GM18508 (cell line): ENCODE measurements at regions not wholly inside any gene's neighbourhood (a gene's known extent, or its start where the extent isn't known, plus 50 kb on each side); places are given as distances from the start of the nearest gene placed in this dataset.

Source experiments
- ATAC-seq: cut with Tn5 transposase; IDR thresholded peaks from one replicate; pipeline ENCODE4 v1.9.1; 2021; ENCODE audit warnings: moderate number of reproducible peaks; ENCODE audit not compliant: insufficient read depth, unreplicated experiment

GRCh38 chr14:54169254-54169924 is 212.8 kb upstream of the BMP4 start:
- ATAC-seq = no peak

GRCh38 chr14:54170301-54170700 is 213.7 kb upstream of the BMP4 start:
- no peak for ATAC-seq

DNA sequence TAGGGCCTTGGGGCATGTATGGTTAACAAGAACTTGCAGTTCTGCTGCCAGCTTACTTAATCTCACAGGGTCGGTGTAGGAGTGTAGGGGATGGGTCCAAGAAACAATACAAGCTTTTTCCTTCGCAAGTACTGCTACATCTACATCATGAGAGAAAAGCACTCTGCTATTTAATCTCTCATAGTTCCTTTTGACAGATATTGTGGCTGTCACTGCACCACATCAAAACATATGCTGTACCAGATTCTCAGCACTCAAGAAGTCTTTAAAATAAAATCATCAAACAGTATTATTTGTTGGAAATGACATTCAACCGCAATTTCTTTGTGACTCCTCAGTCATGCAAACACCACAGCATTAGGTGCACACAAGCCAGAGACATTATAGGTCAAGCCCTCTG is 215.5 kb upstream of the BMP4 start:
- ATAC-seq = no peak

DNA sequence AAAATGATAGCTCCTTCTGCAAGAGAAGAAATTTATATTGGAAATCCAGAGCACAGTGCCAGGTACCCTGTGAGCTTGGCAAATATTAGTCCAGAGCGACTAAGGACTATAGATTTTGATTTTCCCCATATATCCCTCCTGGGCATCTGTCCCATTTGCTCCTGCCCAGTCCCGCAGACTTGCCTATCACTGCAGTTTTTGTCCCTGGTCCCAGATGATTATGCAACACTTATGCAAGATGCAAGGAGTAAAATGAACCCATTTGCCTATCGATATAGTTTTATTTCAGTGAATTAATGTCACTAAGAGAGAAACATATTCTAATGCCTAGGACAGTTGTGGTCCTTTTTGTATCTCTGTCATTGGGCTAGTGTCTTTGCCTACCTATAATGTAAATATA is 215.9 kb upstream of the BMP4 start:
- no peak for ATAC-seq

GRCh38 chr14:54173802-54174201 is 217.2 kb upstream of the BMP4 start:
- no peak for ATAC-seq

DNA sequence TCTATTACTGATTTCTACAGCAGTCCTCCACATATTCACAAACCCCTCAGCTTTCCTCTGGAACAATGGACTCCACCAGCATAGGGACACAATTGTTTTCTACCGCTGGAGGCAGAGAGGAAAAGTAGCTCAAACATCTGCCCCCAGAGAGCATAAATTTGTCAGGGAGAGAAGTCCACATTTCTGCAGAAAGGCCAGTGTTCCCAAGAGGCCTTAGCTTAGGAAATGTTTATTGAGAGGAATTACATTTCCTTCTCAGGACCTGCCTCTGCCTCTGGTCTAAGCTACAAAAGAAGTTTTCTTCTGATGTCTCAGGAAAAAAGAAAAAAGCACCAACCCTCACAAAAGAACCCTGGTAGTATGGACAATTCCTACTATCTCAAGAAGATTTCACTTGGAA is 217.8 kb upstream of the BMP4 start:
- ATAC-seq = no peak

GRCh38 chr14:54175298-54175942 is 218.8 kb upstream of the BMP4 start:
- no peak for ATAC-seq

GRCh38 chr14:54177019-54177418 is 219.8 kb upstream of the CDKN3 start:
- ATAC-seq = no peak

- no peak for ATAC-seq
Measured at GRCh38 chr14:54177641-54178621, 218.9 kb upstream of the CDKN3 start.

- no peak for ATAC-seq
Measured at GRCh38 chr14:54182419-54183045, 214.3 kb upstream of the CDKN3 start.

DNA sequence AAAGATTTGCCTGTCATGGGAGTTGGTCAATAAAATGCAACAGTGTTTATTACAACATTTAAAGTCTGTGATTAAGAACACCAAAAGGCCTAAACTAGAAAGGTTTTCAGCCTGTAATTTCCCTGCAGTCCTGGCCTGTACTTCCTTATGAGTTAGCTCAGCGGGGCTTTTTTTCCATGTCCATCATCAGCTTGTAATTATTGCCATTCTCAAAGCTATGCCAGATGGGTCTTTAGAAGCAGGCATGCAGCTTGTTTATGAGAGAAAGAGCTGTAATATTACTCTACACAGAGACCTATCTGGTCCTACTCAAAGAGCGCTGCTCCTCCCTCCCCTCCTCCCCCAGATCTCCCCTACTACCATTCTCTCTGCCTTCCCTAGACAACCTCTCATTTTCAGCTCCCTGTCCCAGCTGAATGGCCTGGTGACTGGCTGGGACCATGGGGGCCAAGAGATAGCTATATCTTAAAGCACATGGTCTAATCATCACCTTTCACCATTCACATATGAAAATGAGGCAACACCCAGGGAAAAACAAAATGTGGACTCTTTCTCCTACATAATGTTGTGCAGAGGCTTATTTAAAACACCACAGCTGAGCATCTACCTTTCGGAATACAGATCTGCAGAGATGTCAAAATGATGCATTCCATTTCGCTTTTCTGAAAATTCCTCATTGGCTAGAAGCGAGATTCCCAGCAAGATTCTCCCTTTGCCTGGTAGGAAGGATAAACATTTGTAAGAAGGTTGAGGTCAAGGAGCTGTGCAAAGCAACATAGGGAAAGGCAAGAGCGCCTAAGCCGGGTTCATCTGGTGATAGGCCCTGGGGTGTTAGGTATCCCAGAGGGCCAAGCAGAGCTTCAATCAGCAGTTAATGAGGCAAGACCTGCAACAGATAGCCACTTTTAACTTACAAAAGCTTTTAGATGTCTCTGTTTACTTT is 209.7 kb upstream of the CDKN3 start:
- no peak for ATAC-seq

DNA sequence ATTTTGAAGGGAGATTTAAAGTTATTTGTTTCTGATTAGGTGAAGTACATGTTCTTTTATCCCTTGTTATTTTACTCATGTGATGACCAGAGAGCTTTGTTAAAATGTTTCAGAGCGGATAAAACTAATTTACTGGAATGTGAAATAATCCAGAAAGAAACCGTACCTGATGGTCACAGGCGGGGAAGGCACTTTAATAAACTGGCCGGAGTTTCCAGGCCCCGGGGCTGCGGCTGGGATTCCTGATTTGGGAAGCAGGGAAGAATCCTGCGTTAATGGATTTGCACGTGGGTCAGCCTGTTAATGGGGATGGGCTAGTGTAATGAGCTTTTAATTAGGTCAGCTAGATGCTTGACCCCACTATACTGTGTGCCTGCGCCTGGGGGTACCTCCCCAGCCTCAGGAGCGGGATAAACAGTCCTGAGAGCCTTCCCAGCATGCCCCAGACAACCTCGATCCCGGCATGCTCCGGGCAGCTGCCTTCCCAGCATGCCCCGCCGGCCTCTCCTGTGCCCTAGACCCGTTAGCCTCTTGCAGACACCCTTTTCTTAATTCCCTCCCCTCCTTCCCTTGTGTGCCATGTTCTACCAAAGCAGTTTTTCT is 208.6 kb upstream of the CDKN3 start:
- ATAC-seq = no peak

- no peak for ATAC-seq
Measured at GRCh38 chr14:54189333-54189732, 207.5 kb upstream of the CDKN3 start.

DNA sequence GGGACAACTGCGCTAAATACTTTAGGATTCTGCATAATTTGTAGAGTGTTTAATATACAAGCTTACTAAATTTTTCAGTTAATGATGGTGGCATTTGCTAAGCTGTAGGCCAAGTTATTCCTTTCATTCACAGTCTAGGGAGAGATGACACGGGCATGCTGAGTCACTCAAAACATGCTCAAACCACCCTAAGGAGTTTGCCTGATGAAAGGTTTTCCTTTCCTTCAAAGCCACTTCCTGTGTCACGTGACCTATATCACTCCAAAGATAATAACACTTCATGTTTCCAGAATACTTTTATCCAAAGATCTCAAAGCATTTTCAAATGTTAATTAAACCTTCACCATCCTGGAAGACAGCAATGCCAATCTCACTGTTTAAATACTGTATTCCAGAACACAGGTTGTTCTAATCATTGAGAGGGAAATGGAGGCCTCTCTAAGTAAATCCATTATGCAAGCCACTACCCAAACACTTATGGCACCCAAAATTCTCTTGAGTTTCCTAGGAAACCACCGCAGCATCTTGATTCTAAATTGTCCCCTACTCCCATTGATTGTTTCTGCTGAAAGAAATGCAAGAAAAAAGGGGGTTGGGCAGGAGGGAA is 207.0 kb upstream of the CDKN3 start:
- ATAC-seq = no peak

DNA sequence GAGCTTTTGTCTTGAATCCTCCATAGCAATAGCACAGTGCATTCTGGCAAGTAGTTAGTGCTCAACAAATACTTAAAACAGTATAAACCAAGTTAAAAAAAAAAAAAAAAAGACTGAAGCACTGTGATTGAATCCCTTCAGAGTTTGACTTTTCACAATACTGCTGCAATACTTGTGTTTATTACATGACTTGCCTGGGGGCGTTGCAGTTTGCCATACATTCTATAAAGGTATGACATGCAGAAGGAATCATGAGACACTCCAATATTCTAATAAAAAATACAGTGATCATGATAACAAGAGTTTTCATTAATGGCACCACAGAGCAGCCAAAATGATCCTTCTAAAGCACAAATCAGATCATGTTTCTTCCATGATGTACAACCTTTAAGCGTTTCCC is 205.0 kb upstream of the CDKN3 start:
- no peak for ATAC-seq

DNA sequence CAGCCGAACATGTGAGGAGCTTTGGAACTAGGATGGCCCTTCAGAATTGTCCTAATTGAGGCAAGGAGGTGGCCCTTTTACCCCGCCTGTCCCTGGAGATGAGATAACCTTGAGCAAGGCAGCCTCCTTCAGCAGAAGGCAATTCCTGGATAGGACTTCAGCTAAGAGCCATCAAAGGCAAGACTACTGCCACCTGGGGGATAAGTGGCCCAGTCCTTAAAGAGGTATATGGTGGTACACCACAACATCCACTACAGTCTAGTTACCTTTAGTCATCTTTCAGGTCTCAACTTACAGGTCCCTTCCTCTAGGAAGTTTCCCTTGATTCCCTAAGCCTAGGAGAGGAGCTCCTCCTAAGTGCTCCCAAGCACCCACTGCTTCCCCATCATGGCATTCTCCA is 204.2 kb upstream of the CDKN3 start:
- no peak for ATAC-seq

- no peak for ATAC-seq
Measured at GRCh38 chr14:54193871-54194270, 202.9 kb upstream of the CDKN3 start.

DNA sequence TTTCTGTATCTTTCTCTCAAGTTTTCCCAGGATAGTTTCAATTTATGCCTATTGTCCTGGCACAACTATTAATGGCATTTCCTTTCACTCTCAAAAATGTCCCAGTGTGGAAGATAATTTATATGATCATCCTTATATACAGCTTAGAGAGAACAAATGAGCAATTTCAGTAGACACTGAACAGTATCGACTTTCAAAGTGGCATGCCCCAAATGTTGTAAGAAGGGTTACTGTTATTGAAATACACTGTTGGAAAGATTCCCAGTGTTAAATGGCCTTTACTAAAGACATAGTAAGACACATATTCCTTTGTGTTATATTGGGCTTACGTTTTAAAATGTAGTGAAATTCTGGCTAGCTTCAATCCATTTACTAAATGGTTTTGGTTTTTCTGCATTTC is 202.3 kb upstream of the CDKN3 start:
- no peak for ATAC-seq

DNA sequence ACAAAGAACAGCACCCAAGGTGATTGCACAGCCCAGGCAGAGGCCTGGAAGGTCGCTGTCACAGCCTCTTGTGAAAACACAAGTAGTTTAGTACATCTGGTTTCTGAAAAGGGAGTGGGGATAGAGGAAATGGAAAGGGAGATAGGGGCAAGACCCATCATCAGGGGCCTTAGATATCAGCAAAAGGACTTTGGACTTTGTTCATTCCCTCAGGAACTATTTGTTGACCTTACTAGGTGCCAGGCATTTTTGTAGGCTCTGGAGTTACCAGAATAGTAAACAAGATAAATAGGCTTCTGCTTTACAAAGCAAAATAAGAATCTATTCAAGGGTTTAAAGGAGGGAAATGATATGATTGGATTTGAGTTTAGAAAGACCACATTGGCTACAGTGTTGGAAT is 199.4 kb upstream of the CDKN3 start:
- no peak for ATAC-seq
